Heart left ventricle (tissue), 13 donors: ENCODE measurements at regions not wholly inside any gene's neighbourhood (a gene's known extent, or its start where the extent isn't known, plus 50 kb on each side); places are given as distances from the start of the nearest gene placed in this dataset.

Source experiments
- CTCF ChIP-seq, 12 donors: fragments of 200-600 bp; sonication (generic) in 4 of 12; IDR thresholded peaks; one replicate each; pipeline versions ENCODE4 v1.5.0 to v1.8.0; 2018 to 2022; ENCODE audit warnings: antibody characterized with exemption in 12 of 12, mild to moderate bottlenecking in 5 of 12
- POLR2A ChIP-seq, 2 donors: fragments of 450-650 bp; IDR thresholded peaks; one replicate each; pipeline ENCODE4 v1.6.1; 2017; ENCODE audit warnings: antibody characterized with exemption in 2 of 2, mild to moderate bottlenecking in 2 of 2, moderate library complexity in 2 of 2
- donor health status: ischemic (EF 13 %, LVEDD 7.1; RV severe dilation, severe dysfunction).
- donor health status: DM: no; HTN: yes; CAD: no.
- donor health status: DM: no; HTN: no; CAD: no.
- donor health status: ischemic (EF 25% LVEDD 6.9; RV normal size, moderate dysfunction).
- donor health status: ischemic (EF 25% LVEDD 5.7; RV mildly dilated, moderate dysfunction).
- donor health status: ischemic (EF 35%, LVEDD 5.7; RV mildly dilated, moderate dysfunction).
- donor health status: nonischemic (EF 11% LVEDD 7.7; RV severe dilation, severe dysfunction).
- donor health status: DM: yes; HTN: yes; CAD: no.
- donor health status: PGD.
- donor health status: ischemic (EF 29% LVEDD 5.4; RV normal size, mild dysfunction).
- donor health status: nonischemic (EF 23%, LVEDD 6.1; RV moderate dilation, normal function).

GRCh38 chr7:136210079-136210478 is 232.9 kb upstream of the MTPN start:
- TF ChIP-seq POLR2A (IDR thresholded peaks at IDR 0.05) = no peak
- TF ChIP-seq CTCF (IDR thresholded peaks at IDR 0.05) = no peak
